SKM-1 treated with dmso at 0.1 percent for 144 hours (cell line): ENCODE measurements at regions not wholly inside any gene's neighbourhood (a gene's known extent, or its start where the extent isn't known, plus 50 kb on each side); places are given as distances from the start of the nearest gene placed in this dataset.

Experiments
- DNase-seq: peaks from one replicate; lab custom pipeline; 2025; ENCODE audit not compliant: unreplicated experiment; lab: John Stamatoyannopoulos, UW

- DNase-seq, result no peak
Measured at GRCh38 chr6:163716690-163717089, 302.2 kb downstream of the QKI start.

GRCh38 chr6:163715846-163716245 lies 301.3 kb downstream of the QKI start:
- DNase-seq, result no peak

- no peak for DNase-seq
Measured at GRCh38 chr6:163714179-163714578, 299.7 kb downstream of the QKI start.

- no peak for DNase-seq
Measured at GRCh38 chr6:163712981-163713380, 298.5 kb downstream of the QKI start.

GRCh38 chr6:163712566-163712961 lies 298.0 kb downstream of the QKI start:
- DNase-seq, result peak; percentile 57

- peak; percentile 90 for DNase-seq
Measured at GRCh38 chr6:163711615-163712565, 297.4 kb downstream of the QKI start.

GRCh38 chr6:163710532-163711470 lies 296.3 kb downstream of the QKI start:
- peak; percentile 22 for DNase-seq

GRCh38 chr6:163709693-163710092 lies 295.2 kb downstream of the QKI start:
- DNase-seq, result no peak

GRCh38 chr6:163709255-163709654 lies 294.7 kb downstream of the QKI start:
- DNase-seq, result no peak

- no peak for DNase-seq
Measured at GRCh38 chr6:163708466-163708865, 293.9 kb downstream of the QKI start.

GRCh38 chr6:163707387-163708355 lies 293.2 kb downstream of the QKI start:
- DNase-seq, result peak; percentile 5

GRCh38 chr6:163706500-163707087 lies 292.1 kb downstream of the QKI start:
- DNase-seq, result no peak

- DNase-seq, result no peak
Measured at GRCh38 chr6:163705923-163706322, 291.4 kb downstream of the QKI start.

- no peak for DNase-seq
Measured at GRCh38 chr6:163702736-163703135, 288.2 kb downstream of the QKI start.

- no peak for DNase-seq
Measured at GRCh38 chr6:163701762-163702161, 287.2 kb downstream of the QKI start.

- no peak for DNase-seq
Measured at GRCh38 chr6:163698086-163698485, 283.6 kb downstream of the QKI start.

- DNase-seq, result peak; percentile 47
Measured at GRCh38 chr6:163696311-163696710, 281.8 kb downstream of the QKI start.

GRCh38 chr6:163695414-163695864 lies 280.9 kb downstream of the QKI start:
- DNase-seq, result no peak

GRCh38 chr6:163694988-163695398 lies 280.5 kb downstream of the QKI start:
- DNase-seq, result no peak

GRCh38 chr6:163694072-163694471 lies 279.6 kb downstream of the QKI start:
- DNase-seq, result no peak
